Karpas-422 (cell line): ENCODE measurements at regions not wholly inside any gene's neighbourhood (a gene's known extent, or its start where the extent isn't known, plus 50 kb on each side); places are given as distances from the start of the nearest gene placed in this dataset.

Source experiments
- DNase-seq: peaks from one replicate; pipeline ENCODE4 v3.0.0-alpha.2; 2015
- H2AFZ ChIP-seq: fragments of 200-600 bp; sonication (generic); 2 replicates; pipeline ENCODE4 v1.6.1; 2014; ENCODE audit warnings: antibody characterized with exemption, low read length, mixed read lengths
- H3K27ac ChIP-seq: fragments of 200-600 bp; sonication (generic); 2 replicates; pipeline ENCODE4 v1.5.1; 2014; ENCODE audit warnings: mild to moderate bottlenecking, low read length, moderate library complexity
- H3K27me3 ChIP-seq: fragments of 200-600 bp; sonication (generic); 2 replicates; pipeline ENCODE4 v1.6.1; 2014; ENCODE audit warnings: low read length, mixed read lengths
- H3K36me3 ChIP-seq: fragments of 200-600 bp; sonication (generic); 2 replicates; pipeline ENCODE4 v1.6.1; 2014; ENCODE audit warnings: low read length, mixed read lengths; ENCODE audit not compliant: insufficient read depth
- H3K4me1 ChIP-seq: fragments of 200-600 bp; sonication (generic); 2 replicates; pipeline ENCODE4 v1.6.1; 2014; ENCODE audit warnings: mild to moderate bottlenecking, low read length, mixed read lengths
- H3K4me2 ChIP-seq: fragments of 200-600 bp; sonication (generic); 2 replicates; pipeline ENCODE4 v1.6.1; 2014; ENCODE audit warnings: low read length, low read depth, mild to moderate bottlenecking; ENCODE audit not compliant: poor library complexity, severe bottlenecking
- H3K4me3 ChIP-seq: fragments of 200-600 bp; sonication (generic); 2 replicates; pipeline ENCODE4 v1.5.1; 2014; ENCODE audit warnings: mild to moderate bottlenecking, antibody characterized with exemption, low read length, mixed read lengths
- H3K79me2 ChIP-seq: fragments of 200-600 bp; sonication (generic); 2 replicates; pipeline ENCODE4 v1.6.1; 2014; ENCODE audit warnings: mild to moderate bottlenecking, low read length, mixed read lengths
- H3K9ac ChIP-seq: fragments of 200-600 bp; sonication (generic); 2 replicates; pipeline ENCODE4 v1.6.0; 2014; ENCODE audit warnings: low read length
- H3K9me2 ChIP-seq: fragments of 200-600 bp; sonication (generic), shearing (Covaris generic); replicated peaks from 2 replicates; pipeline ENCODE4 v1.6.0; 2014; ENCODE audit warnings: mild to moderate bottlenecking, low read length, moderate library complexity; ENCODE audit not compliant: insufficient read depth
- H3K9me3 ChIP-seq: fragments of 300-700, 200-600 bp; sonication (generic); 2 replicates; pipeline ENCODE4 v1.6.1; 2014; ENCODE audit warnings: low read length, mixed read lengths
- H4K20me1 ChIP-seq: fragments of 200-600 bp; sonication (generic); 2 replicates; pipeline ENCODE4 v1.6.1; 2014; ENCODE audit warnings: mild to moderate bottlenecking, antibody characterized with exemption, low read length, low read depth; ENCODE audit not compliant: insufficient read depth

DNA sequence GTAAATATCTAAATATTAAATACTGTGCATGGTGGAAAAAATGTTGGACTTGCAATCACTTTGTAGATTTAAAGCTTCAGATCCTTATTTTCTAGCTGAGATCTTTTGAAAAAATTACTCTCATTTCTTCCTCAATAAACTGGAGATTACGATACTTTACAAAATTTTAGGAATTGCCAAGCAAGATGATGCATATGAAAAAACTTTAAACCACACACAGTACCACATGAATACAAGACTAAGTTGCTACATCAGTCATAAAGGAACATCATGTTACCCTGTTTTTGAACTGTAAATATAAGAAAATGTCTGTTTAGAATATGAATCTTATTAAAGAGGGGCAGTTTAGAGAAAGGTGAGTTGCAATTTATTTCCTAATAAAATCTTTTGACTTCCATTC is 703.6 kb upstream of the NUDT12 start:
- Histone ChIP-seq H3K4me1 (no peaks in the 10 kb centered on the region), H3K9ac (no peak overlapping the region), H3K9me2 (no peaks in the 10 kb centered on the region), H3K79me2 (no peaks in the 10 kb centered on the region), H3K27ac (no peak overlapping the region), H2AFZ (no peak overlapping the region), H3K4me2 (no peak overlapping the region), H3K9me3 (peaks cover 22% of the 10 kb centered on the region), H3K27me3 (no peaks in the 10 kb centered on the region), H4K20me1 (no peaks in the 10 kb centered on the region), H3K36me3 (no peaks in the 10 kb centered on the region), H3K4me3 (no peak overlapping the region)
- no peak for DNase-seq

DNA sequence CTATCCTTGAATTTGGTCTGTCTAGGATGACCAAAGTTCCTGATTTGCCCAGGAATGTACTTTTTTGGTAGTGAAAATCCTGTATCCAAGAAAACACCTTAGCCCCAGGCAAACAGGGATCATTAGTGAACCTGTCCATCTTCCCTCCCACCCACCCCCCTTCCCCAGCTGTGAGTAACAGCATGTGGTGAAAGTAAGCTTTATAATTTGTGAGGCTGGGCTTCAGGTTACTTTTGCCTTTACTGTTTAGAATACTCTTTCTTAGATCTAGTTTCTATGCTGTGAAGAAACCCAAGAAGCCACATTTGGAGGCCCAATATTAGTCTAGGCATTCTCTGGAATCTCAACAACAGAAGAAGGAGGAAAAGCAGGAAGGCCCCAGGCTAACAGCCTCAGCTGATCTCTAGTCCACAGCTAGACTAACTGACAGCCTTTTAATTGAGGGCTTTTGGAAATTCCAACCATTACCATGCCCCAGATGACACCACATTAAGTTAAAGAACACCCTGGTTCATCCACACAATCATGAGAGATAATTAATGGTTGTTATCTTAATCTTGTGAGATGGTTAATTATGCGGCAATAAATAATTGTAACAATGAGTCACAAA is 703.0 kb upstream of the NUDT12 start:
- Histone ChIP-seq H3K4me2 (no peak overlapping the region), H3K9me2 (no peaks in the 10 kb centered on the region), H3K4me1 (no peaks in the 10 kb centered on the region), H3K9me3 (peaks cover 23% of the 10 kb centered on the region), H2AFZ (no peak overlapping the region), H3K36me3 (no peaks in the 10 kb centered on the region), H3K79me2 (no peaks in the 10 kb centered on the region), H3K9ac (no peak overlapping the region), H3K27me3 (no peaks in the 10 kb centered on the region), H4K20me1 (no peaks in the 10 kb centered on the region), H3K4me3 (no peak overlapping the region), H3K27ac (no peak overlapping the region)
- DNase-seq: no peak

DNA sequence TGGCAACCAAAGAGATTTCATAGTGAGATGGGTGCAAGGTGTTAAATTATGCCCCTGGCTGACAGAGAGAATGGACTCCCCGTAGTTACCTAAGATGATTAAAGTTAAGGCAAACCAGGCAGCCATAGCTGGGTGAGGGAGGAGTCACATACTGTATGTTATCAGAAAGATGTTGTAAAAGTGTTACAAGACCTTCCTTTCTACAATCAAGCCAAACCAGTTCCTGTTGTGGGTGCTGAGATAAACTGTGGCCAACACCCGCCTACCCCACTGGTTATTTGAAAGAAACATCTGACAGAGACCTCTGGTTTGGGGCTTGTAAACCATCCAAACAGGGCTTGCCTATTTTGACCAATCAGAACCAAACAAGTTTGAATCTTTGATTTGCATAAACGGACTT is 684.7 kb upstream of the NUDT12 start:
- no peak overlapping the region for H3K4me3 ChIP-seq
- no peak overlapping the region for H2AFZ ChIP-seq
- H3K79me2 ChIP-seq: no peaks in the 10 kb centered on the region
- H3K9me2 ChIP-seq: no peaks in the 10 kb centered on the region
- H3K4me2 ChIP-seq: no peak overlapping the region
- H3K27me3 ChIP-seq: no peaks in the 10 kb centered on the region
- no peak overlapping the region for H3K27ac ChIP-seq
- peaks cover 37% of the 10 kb centered on the region for H3K9me3 ChIP-seq
- no peaks in the 10 kb centered on the region for H3K4me1 ChIP-seq
- no peaks in the 10 kb centered on the region for H3K36me3 ChIP-seq
- H3K9ac ChIP-seq: no peak overlapping the region
- no peak for DNase-seq
- no peaks in the 10 kb centered on the region for H4K20me1 ChIP-seq

DNA sequence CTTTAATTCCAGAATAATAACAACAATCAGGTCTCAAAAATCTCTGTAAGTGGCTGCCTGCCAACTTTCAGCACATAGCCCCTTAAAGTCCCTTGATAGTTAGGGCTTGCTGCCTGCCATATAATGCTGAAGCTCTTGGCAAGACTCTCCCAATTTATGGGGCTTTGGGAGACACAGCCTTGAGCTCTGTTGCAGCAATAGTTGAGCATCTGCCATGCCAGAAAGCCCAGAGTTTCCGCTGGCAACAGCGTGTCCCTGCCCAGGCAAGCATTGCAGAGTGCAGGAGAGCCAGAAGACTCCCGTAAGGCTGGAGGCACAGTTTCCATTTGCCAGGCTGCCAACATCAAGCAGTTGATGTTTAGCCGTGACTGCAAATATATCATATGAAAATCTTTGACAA is 678.5 kb upstream of the NUDT12 start:
- no peak overlapping the region for H3K9ac ChIP-seq
- no peaks in the 10 kb centered on the region for H3K36me3 ChIP-seq
- no peaks in the 10 kb centered on the region for H4K20me1 ChIP-seq
- H3K9me2 ChIP-seq: no peaks in the 10 kb centered on the region
- H3K27ac ChIP-seq: no peak overlapping the region
- peaks cover 30% of the 10 kb centered on the region for H3K9me3 ChIP-seq
- no peak overlapping the region for H3K4me2 ChIP-seq
- H3K79me2 ChIP-seq: no peaks in the 10 kb centered on the region
- H3K4me3 ChIP-seq: no peak overlapping the region
- no peaks in the 10 kb centered on the region for H3K4me1 ChIP-seq
- no peak overlapping the region for H2AFZ ChIP-seq
- H3K27me3 ChIP-seq: no peaks in the 10 kb centered on the region
- DNase-seq: no peak

DNA sequence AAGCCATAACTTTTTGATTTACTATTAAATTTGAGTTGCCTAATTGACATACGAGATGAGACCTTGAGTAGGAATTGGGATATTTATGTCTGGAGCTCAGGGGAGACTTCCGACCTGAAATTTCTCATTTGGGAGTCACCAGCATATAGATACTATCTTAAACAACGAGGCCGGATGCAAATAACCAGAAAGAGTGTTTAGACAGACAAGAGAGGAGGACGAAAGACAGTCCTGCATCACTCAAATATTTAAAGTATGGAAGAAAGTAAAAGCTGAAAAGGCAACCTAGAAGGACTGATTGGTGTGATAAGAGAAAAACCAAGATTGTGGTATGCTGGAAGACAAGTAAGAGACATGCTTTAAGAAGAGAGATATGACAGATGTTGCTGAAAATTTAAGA is 675.0 kb upstream of the NUDT12 start:
- Histone ChIP-seq H3K4me3 (no peak overlapping the region), H3K27me3 (no peaks in the 10 kb centered on the region), H3K9me2 (no peaks in the 10 kb centered on the region), H3K27ac (no peak overlapping the region), H2AFZ (no peak overlapping the region), H3K36me3 (no peaks in the 10 kb centered on the region), H3K4me1 (no peaks in the 10 kb centered on the region), H4K20me1 (no peaks in the 10 kb centered on the region), H3K4me2 (no peak overlapping the region), H3K9me3 (peaks cover 13% of the 10 kb centered on the region), H3K9ac (no peak overlapping the region), H3K79me2 (no peaks in the 10 kb centered on the region)
- no peak for DNase-seq

DNA sequence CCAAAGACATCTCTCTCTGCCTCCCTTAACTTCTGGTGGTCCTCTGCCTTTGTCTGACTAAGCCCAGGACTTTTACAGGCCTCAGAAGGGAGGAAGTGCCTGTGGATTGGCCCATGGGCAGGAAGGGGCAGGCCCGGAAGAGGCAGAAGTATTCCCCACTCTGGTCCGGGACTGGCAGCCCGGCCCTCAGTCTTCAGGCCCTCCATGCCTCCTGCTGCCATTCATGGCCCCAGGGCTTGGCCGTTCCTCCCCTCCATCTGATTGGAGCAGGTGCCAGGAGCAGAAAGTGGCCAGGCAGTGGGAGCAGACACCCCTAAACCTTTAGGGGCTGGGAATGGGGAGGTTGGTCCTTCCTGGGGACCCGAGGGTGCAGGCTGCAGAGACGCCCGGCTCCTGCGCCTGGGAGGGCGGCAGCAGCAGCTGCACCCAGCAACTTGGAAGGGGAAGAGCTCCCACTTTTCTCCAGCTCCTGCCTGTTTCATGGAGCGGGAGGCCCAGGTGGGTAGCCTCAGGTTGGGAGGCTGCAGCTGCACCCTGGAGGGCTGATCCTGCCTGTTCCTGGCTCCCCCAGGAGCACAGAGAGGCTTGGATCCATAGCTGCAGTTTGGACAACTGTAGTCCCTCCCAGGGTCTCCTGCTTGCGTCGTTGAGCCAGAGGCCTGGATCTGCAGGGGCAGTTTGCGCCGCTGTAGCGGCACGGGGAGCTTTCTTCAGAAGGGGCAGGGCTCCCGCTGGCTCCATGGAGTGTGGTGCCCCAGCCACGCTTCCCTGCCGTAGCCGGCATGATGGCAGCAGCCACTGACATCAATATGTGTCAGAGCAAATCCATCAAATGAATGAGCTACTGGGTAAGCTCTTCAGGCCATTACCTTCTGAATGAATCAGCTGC is 661.5 kb upstream of the NUDT12 start:
- Histone ChIP-seq H3K4me1 (no peaks in the 10 kb centered on the region), H3K9me3 (peaks cover 6% of the 10 kb centered on the region), H3K4me3 (no peak overlapping the region), H3K4me2 (no peak overlapping the region), H3K9me2 (no peaks in the 10 kb centered on the region), H3K9ac (no peak overlapping the region), H2AFZ (no peak overlapping the region), H3K79me2 (no peaks in the 10 kb centered on the region), H4K20me1 (no peaks in the 10 kb centered on the region), H3K27me3 (no peaks in the 10 kb centered on the region), H3K36me3 (no peaks in the 10 kb centered on the region), H3K27ac (no peak overlapping the region)
- no peak for DNase-seq

DNA sequence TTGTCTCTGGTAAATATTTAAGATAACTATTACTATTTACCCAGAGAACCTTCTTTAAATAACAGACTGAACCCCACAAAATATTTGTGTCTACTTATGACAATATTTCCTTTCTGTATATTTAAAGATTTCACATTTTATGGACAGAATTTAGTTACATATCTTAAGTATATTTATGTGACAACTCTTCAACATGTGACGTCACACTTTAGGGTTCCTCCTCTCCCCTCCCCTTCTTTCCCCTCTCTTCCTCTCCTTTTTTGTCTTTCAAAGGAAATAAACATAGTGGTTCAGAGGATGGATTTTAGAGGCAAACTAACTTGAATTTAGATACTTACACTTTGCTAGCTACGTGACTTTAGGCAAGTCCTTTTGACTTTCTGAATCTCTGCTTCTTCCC is 655.6 kb upstream of the NUDT12 start:
- no peak overlapping the region for H2AFZ ChIP-seq
- H3K9me3 ChIP-seq: peaks cover 13% of the 10 kb centered on the region; the same call in 1 of the 2 replicates
- H3K27me3 ChIP-seq: no peaks in the 10 kb centered on the region
- H3K4me2 ChIP-seq: no peak overlapping the region
- H3K4me1 ChIP-seq: no peaks in the 10 kb centered on the region
- H3K9me2 ChIP-seq: no peaks in the 10 kb centered on the region
- no peak overlapping the region for H3K27ac ChIP-seq
- H3K9ac ChIP-seq: no peak overlapping the region
- no peaks in the 10 kb centered on the region for H3K79me2 ChIP-seq
- no peaks in the 10 kb centered on the region for H4K20me1 ChIP-seq
- no peaks in the 10 kb centered on the region for H3K36me3 ChIP-seq
- no peak for DNase-seq
- no peak overlapping the region for H3K4me3 ChIP-seq

DNA sequence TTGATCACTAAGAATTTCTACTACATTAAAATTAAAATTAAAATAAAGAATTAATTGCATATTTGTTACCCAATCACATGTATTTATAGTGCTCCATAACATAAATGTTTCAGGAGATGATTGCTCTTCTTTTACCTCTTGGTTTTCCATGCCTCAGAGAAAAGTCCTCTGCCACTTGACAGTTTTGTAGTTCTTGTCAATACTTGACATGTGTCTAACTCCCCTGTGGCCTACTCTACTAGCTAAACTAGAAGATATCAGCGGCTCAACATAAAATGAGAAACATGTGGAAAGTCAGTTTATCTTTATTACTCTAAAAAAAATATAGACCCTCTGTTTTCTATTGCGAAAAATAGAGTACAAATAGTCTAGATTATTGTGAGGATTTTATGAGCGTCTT is 650.6 kb upstream of the NUDT12 start:
- no peaks in the 10 kb centered on the region for H4K20me1 ChIP-seq
- H3K36me3 ChIP-seq: no peaks in the 10 kb centered on the region
- H3K4me3 ChIP-seq: no peak overlapping the region
- no peak overlapping the region for H3K27ac ChIP-seq
- no peak for DNase-seq
- H3K9ac ChIP-seq: no peak overlapping the region
- no peak overlapping the region for H3K4me2 ChIP-seq
- H3K27me3 ChIP-seq: no peaks in the 10 kb centered on the region
- peaks cover 13% of the 10 kb centered on the region; the same call in 1 of the 2 replicates for H3K9me3 ChIP-seq
- no peaks in the 10 kb centered on the region for H3K4me1 ChIP-seq
- no peaks in the 10 kb centered on the region for H3K9me2 ChIP-seq
- no peaks in the 10 kb centered on the region for H3K79me2 ChIP-seq
- no peak overlapping the region for H2AFZ ChIP-seq
